Ovary (tissue), 3 donors: ENCODE measurements at regions not wholly inside any gene's neighbourhood (a gene's known extent, or its start where the extent isn't known, plus 50 kb on each side); places are given as distances from the start of the nearest gene placed in this dataset.

Experiments used
- CTCF ChIP-seq, 3 donors: fragments of 450-650 bp in 2 of 3; fragments of 200-600 bp in 1 of 3; IDR thresholded peaks; one replicate each; pipeline versions ENCODE4 v1.5.1 to v1.8.0; 2016 to 2022; ENCODE audit warnings: antibody characterized with exemption in 3 of 3, mild to moderate bottlenecking in 1 of 3
- EP300 ChIP-seq: sonication (generic); formaldehyde crosslinking; IDR thresholded peaks from one replicate; pipeline ENCODE4 v1.6.1; 2017; ENCODE audit warnings: antibody characterized with exemption
- POLR2A ChIP-seq: fragments of 450-650 bp; IDR thresholded peaks from one replicate; pipeline ENCODE4 v1.6.1; 2017; ENCODE audit warnings: antibody characterized with exemption, mild to moderate bottlenecking, moderate library complexity
- donor health status: DM: no; HTN: no; CAD: no.

- TF ChIP-seq CTCF (IDR thresholded peaks at IDR 0.05) (no peak), EP300 (no peak), POLR2A (no peak)
Observed at GRCh38 chr12:107145397-107145796, 52.0 kb upstream of the CRY1 start.
